PC-3 (cell line): ENCODE measurements at regions not wholly inside any gene's neighbourhood (a gene's known extent, or its start where the extent isn't known, plus 50 kb on each side); places are given as distances from the start of the nearest gene placed in this dataset.

Experiments
- CTCF ChIP-seq: fragments of 300-600 bp; sonication (generic); conservative IDR thresholded peaks from 2 replicates; pipeline ENCODE4 v1.5.1; 2017; ENCODE audit warnings: antibody characterized with exemption, low read depth, mild to moderate bottlenecking, low read length
- EZH2 ChIP-seq: fragments of 300-600 bp; sonication (generic); IDR thresholded peaks from one replicate; pipeline ENCODE4 v1.6.1; 2017; ENCODE audit warnings: antibody characterized with exemption, mild to moderate bottlenecking, low read length; ENCODE audit not compliant: unreplicated experiment

DNA sequence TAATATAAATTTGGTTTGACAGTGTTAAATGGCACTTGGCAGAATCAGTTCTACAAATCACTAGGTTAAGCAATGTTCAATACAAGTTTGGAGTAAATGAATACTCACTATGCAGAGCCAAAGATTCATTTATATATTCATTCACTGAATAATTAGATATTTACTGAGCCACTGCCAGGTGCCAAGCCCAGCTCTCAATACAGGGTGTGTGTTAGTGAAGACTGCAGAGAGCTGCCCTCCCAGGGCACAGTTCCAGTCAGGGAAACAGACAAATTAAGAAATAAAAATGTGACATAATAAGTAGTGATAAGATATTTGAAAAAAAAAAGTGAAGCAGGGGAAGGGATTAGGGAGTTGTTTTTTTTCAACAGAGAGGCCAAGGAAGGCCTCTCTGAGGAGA lies 411.7 kb downstream of the KCNRG start:
- no peak for TF ChIP-seq CTCF
- no peak for TF ChIP-seq EZH2
